ENCODE measurements at regions not wholly inside any gene's neighbourhood (a gene's known extent, or its start where the extent isn't known, plus 50 kb on each side); places are given as distances from the start of the nearest gene placed in this dataset.

- Histone ChIP-seq H3K9me3 (replicated peaks; ENCODE audit: control insufficient read depth, insufficient read depth, low read length) (no peaks in the 10 kb centered on the region), H3K9me1 (replicated peaks; ENCODE audit: control insufficient read depth, extremely low read depth, insufficient read depth, low read length) (no peaks in the 10 kb centered on the region), H3K27ac (ENCODE audit: insufficient read depth, low read depth, low read length) (no peak overlapping the region), H3K9ac (replicated peaks; ENCODE audit: extremely low read depth, insufficient read depth, low read length) (no peak overlapping the region), H4K20me1 (replicated peaks; ENCODE audit: control insufficient read depth, extremely low read depth, insufficient read depth, low read length) (no peaks in the 10 kb centered on the region), H3K4me3 (replicated peaks in 1 of 3; ENCODE audit: insufficient read depth in 1 of 3, low read depth in 1 of 3, low read length in 3 of 3) (no peak overlapping the region), H3K4me1 (ENCODE audit: control insufficient read depth, extremely low read depth, insufficient read depth, low read length) (no peaks in the 10 kb centered on the region), H3K27me3 (ENCODE audit: control insufficient read depth in 2 of 2, insufficient read depth in 2 of 2, low read length in 2 of 2) (no peaks in the 10 kb centered on the region), H2AFZ (ENCODE audit: low read depth, low read length) (no peak overlapping the region), H3K4me2 (ENCODE audit: insufficient read depth, low read length) (no peak overlapping the region), H3K36me3 (ENCODE audit: control insufficient read depth in 2 of 2, extremely low read depth in 1 of 2, insufficient read depth in 2 of 2, low read length in 2 of 2) (no peaks in the 10 kb centered on the region), H3K79me2 (ENCODE audit: control insufficient read depth, insufficient read depth, low read length) (no peaks in the 10 kb centered on the region)
- dilution Hi-C loops (cut with MboI; ENCODE audit: extremely low pct_ligation_motif_present, low sequenced_read_pairs) = no loop called here
- POLR2A ChIA-PET = no interaction called here
- DNase-seq (ENCODE audit: low read depth, low spot score) (no peak), FAIRE-seq (no peak)
- no TSS peak for BruUV-seq (replicated peaks)
- CTCF ChIA-PET = no interaction called here
- intact Hi-C loops (cut with micrococcal nuclease) = no loop called here
- TF ChIP-seq POLR2AphosphoS5 (IDR thresholded peaks at IDR 0.05; ENCODE audit: insufficient read depth, low read depth, low read length) = no peak
- no peak for TF ChIP-seq POLR2A (IDR thresholded peaks at IDR 0.05; ENCODE audit: low read depth, low read length)
- TF ChIP-seq CTCF (IDR thresholded peaks at IDR 0.05; ENCODE audit: extremely low read depth in 1 of 2, insufficient read depth in 1 of 2, low read depth in 1 of 2, low read length in 2 of 2) = no peak
- no peak for TF ChIP-seq JUN (IDR thresholded peaks at IDR 0.05; ENCODE audit: borderline replicate concordance, insufficient read depth, insufficient read length, low read depth)
- TF ChIP-seq GATA2 (IDR thresholded peaks at IDR 0.05; ENCODE audit: insufficient read depth, insufficient read length, low read depth, low read length) = no peak
- TF ChIP-seq EZH2 (IDR thresholded peaks at IDR 0.05; ENCODE audit: borderline replicate concordance, low read depth, low read length, severe bottlenecking) = no peak
These were observed 365.2 kb upstream of the MAF start for GRCh38 chr16:79965718-79966117.

GRCh38 chr16:79964104-79964503, 363.6 kb upstream of the MAF start:
- BruUV-seq (replicated peaks) = no TSS peak
- dilution Hi-C loops (cut with MboI; ENCODE audit: extremely low pct_ligation_motif_present, low sequenced_read_pairs) (no loop called here), intact Hi-C loops (cut with micrococcal nuclease) (no loop called here)
- H3K36me3 ChIP-seq (ENCODE audit: control insufficient read depth in 2 of 2, extremely low read depth in 1 of 2, insufficient read depth in 2 of 2, low read length in 2 of 2) = no peaks in the 10 kb centered on the region
- ChIA-PET POLR2A (no interaction called here), CTCF (no interaction called here)
- H3K4me1 ChIP-seq (ENCODE audit: control insufficient read depth, extremely low read depth, insufficient read depth, low read length) = no peaks in the 10 kb centered on the region
- no peaks in the 10 kb centered on the region for H3K9me3 ChIP-seq (replicated peaks; ENCODE audit: control insufficient read depth, insufficient read depth, low read length)
- no peaks in the 10 kb centered on the region for H3K27me3 ChIP-seq (ENCODE audit: control insufficient read depth in 2 of 2, insufficient read depth in 2 of 2, low read length in 2 of 2)
- H3K79me2 ChIP-seq (ENCODE audit: control insufficient read depth, insufficient read depth, low read length) = no peaks in the 10 kb centered on the region
- no peaks in the 10 kb centered on the region for H3K9me1 ChIP-seq (replicated peaks; ENCODE audit: control insufficient read depth, extremely low read depth, insufficient read depth, low read length)
- H3K27ac ChIP-seq (ENCODE audit: insufficient read depth, low read depth, low read length) = no peak overlapping the region
- no peak overlapping the region for H3K4me2 ChIP-seq (ENCODE audit: insufficient read depth, low read length)
- no peak overlapping the region for H3K4me3 ChIP-seq (replicated peaks in 1 of 3; ENCODE audit: insufficient read depth in 1 of 3, low read depth in 1 of 3, low read length in 3 of 3)
- H4K20me1 ChIP-seq (replicated peaks; ENCODE audit: control insufficient read depth, extremely low read depth, insufficient read depth, low read length) = no peaks in the 10 kb centered on the region
- DNase-seq (ENCODE audit: low read depth, low spot score) = no peak
- TF ChIP-seq GATA2 (IDR thresholded peaks at IDR 0.05; ENCODE audit: insufficient read depth, insufficient read length, low read depth, low read length) (no peak), POLR2AphosphoS5 (IDR thresholded peaks at IDR 0.05; ENCODE audit: insufficient read depth, low read depth, low read length) (no peak), CTCF (IDR thresholded peaks at IDR 0.05; ENCODE audit: extremely low read depth in 1 of 2, insufficient read depth in 1 of 2, low read depth in 1 of 2, low read length in 2 of 2) (no peak), MAX (IDR thresholded peaks at IDR 0.05; ENCODE audit: insufficient read depth, insufficient read length) (no peak), POLR2A (IDR thresholded peaks at IDR 0.05; ENCODE audit: low read depth, low read length) (no peak), JUN (IDR thresholded peaks at IDR 0.05; ENCODE audit: borderline replicate concordance, insufficient read depth, insufficient read length, low read depth) (no peak), MYC (IDR thresholded peaks at IDR 0.05; ENCODE audit: low read depth, low read length) (no peak), FOS (IDR thresholded peaks at IDR 0.05; ENCODE audit: borderline replicate concordance, insufficient read depth, low read length) (no peak), EZH2 (IDR thresholded peaks at IDR 0.05; ENCODE audit: borderline replicate concordance, low read depth, low read length, severe bottlenecking) (no peak)
- FAIRE-seq = no peak
- no peak overlapping the region for H3K9ac ChIP-seq (replicated peaks; ENCODE audit: extremely low read depth, insufficient read depth, low read length)
- no peak overlapping the region for H2AFZ ChIP-seq (ENCODE audit: low read depth, low read length)

All from endothelial cell of umbilical vein (primary cell).